ENCODE measurements at regions not wholly inside any gene's neighbourhood (a gene's known extent, or its start where the extent isn't known, plus 50 kb on each side); places are given as distances from the start of the nearest gene placed in this dataset.

DNA sequence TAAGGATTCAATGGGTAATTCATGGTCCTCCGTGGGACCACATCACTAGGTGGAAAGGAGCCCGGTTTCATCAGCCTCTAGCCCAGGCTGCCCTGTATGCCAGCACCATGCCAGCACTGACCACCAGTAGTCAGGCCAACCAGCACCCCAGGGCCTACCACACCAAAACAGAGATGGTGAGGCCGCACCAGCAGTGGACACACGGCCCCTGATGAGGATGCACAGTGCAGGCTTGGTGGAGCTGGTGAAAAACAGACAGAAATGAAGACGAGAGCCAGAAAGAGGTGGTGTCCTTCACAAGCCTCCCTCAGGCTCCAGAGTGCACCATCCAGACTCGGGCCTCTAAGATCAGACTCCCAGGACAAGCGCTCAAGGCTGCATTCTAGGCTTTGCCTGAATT lies 128.2 kb downstream of the MED10 start:
- H3K36me3 ChIP-seq (ENCODE audit: control insufficient read depth, low read length), result no peaks in the 10 kb centered on the region
- no peaks in the 10 kb centered on the region for H3K4me1 ChIP-seq (ENCODE audit: control insufficient read depth, low read length)
- H3K27me3 ChIP-seq (ENCODE audit: control insufficient read depth, low read length), result no peaks in the 10 kb centered on the region
- H3K9me2 ChIP-seq (replicated peaks; ENCODE audit: control insufficient read depth, low read length), result no peaks in the 10 kb centered on the region
- H3K79me2 ChIP-seq (ENCODE audit: control insufficient read depth, low read length), result no peaks in the 10 kb centered on the region
- no peaks in the 10 kb centered on the region for H4K20me1 ChIP-seq (ENCODE audit: control insufficient read depth, insufficient read depth, low read depth, low read length)
- H3K4me3 ChIP-seq (ENCODE audit: low read length), result no peak overlapping the region
- no peak overlapping the region for H3K27ac ChIP-seq (ENCODE audit: low read depth, low read length)
- no peak overlapping the region for H3K4me2 ChIP-seq (ENCODE audit: low read length)
- no peaks in the 10 kb centered on the region for H3F3A ChIP-seq (ENCODE audit: control insufficient read depth, insufficient read depth)
- H3K9me3 ChIP-seq (ENCODE audit: control insufficient read depth, insufficient read depth, low read length), result no peaks in the 10 kb centered on the region
- TF ChIP-seq, protein P1, sequence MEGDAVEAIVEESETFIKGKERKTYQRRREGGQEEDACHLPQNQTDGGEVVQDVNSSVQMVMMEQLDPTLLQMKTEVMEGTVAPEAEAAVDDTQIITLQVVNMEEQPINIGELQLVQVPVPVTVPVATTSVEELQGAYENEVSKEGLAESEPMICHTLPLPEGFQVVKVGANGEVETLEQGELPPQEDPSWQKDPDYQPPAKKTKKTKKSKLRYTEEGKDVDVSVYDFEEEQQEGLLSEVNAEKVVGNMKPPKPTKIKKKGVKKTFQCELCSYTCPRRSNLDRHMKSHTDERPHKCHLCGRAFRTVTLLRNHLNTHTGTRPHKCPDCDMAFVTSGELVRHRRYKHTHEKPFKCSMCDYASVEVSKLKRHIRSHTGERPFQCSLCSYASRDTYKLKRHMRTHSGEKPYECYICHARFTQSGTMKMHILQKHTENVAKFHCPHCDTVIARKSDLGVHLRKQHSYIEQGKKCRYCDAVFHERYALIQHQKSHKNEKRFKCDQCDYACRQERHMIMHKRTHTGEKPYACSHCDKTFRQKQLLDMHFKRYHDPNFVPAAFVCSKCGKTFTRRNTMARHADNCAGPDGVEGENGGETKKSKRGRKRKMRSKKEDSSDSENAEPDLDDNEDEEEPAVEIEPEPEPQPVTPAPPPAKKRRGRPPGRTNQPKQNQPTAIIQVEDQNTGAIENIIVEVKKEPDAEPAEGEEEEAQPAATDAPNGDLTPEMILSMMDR (IDR thresholded peaks at IDR 0.05; ENCODE audit: low read depth, low read length, poor library complexity, severe bottlenecking), result no peak
- TF ChIP-seq EZH2phosphoT487 (IDR thresholded peaks at IDR 0.05; ENCODE audit: borderline replicate concordance, low read length), result no peak

GRCh38 chr5:6248132-6248531 lies 130.2 kb downstream of the MED10 start:
- Histone ChIP-seq H3K4me1 (ENCODE audit: control insufficient read depth, low read length) (no peaks in the 10 kb centered on the region), H3F3A (ENCODE audit: control insufficient read depth, insufficient read depth) (no peaks in the 10 kb centered on the region), H3K27ac (ENCODE audit: low read depth, low read length) (no peak overlapping the region), H3K9me2 (replicated peaks; ENCODE audit: control insufficient read depth, low read length) (no peaks in the 10 kb centered on the region), H3K27me3 (ENCODE audit: control insufficient read depth, low read length) (peaks cover 3% of the 10 kb centered on the region; the same call in 1 of the 2 replicates), H3K4me3 (ENCODE audit: low read length) (no peak overlapping the region), H3K4me2 (ENCODE audit: low read length) (no peak overlapping the region), H4K20me1 (ENCODE audit: control insufficient read depth, insufficient read depth, low read depth, low read length) (no peaks in the 10 kb centered on the region), H3K36me3 (ENCODE audit: control insufficient read depth, low read length) (no peaks in the 10 kb centered on the region), H3K9me3 (ENCODE audit: control insufficient read depth, insufficient read depth, low read length) (no peaks in the 10 kb centered on the region), H3K79me2 (ENCODE audit: control insufficient read depth, low read length) (no peaks in the 10 kb centered on the region)
- TF ChIP-seq, protein P1 (IDR thresholded peaks at IDR 0.05; ENCODE audit: low read depth, low read length, poor library complexity, severe bottlenecking), result no peak
- no peak for TF ChIP-seq EZH2phosphoT487 (IDR thresholded peaks at IDR 0.05; ENCODE audit: borderline replicate concordance, low read length)

- no peak for TF ChIP-seq EZH2phosphoT487 (IDR thresholded peaks at IDR 0.05; ENCODE audit: borderline replicate concordance, low read length)
- Histone ChIP-seq H3K4me3 (ENCODE audit: low read length) (no peak overlapping the region), H3K9me2 (replicated peaks; ENCODE audit: control insufficient read depth, low read length) (no peaks in the 10 kb centered on the region), H3K9me3 (ENCODE audit: control insufficient read depth, insufficient read depth, low read length) (no peaks in the 10 kb centered on the region), H3F3A (ENCODE audit: control insufficient read depth, insufficient read depth) (no peaks in the 10 kb centered on the region), H3K79me2 (ENCODE audit: control insufficient read depth, low read length) (no peaks in the 10 kb centered on the region), H3K36me3 (ENCODE audit: control insufficient read depth, low read length) (no peaks in the 10 kb centered on the region), H3K4me2 (ENCODE audit: low read length) (no peak overlapping the region), H3K27ac (ENCODE audit: low read depth, low read length) (no peak overlapping the region), H4K20me1 (ENCODE audit: control insufficient read depth, insufficient read depth, low read depth, low read length) (no peaks in the 10 kb centered on the region), H3K4me1 (ENCODE audit: control insufficient read depth, low read length) (no peaks in the 10 kb centered on the region), H3K27me3 (ENCODE audit: control insufficient read depth, low read length) (peaks cover 3% of the 10 kb centered on the region; the same call in 1 of the 2 replicates)
Observed at GRCh38 chr5:6246820-6247437, 131.4 kb downstream of the MED10 start.

DNA sequence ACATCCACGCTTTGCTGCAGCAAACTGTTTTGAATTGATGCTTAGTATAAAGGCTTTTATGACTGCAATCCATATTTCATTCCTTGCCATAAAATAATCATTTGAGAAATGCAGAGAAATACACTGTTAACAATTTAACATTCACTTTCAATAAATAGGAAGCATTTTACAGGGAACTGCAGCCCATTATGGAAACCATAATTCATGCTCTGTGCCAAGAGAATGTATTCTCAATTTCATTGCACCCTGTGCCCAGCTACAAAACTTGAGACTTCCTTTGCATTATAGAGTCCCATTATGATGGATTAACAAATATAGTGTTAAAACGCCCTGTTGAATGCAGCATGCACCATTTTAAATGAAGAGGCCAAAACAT lies 134.0 kb downstream of the MED10 start:
- H3K36me3 ChIP-seq (ENCODE audit: control insufficient read depth, low read length), result no peaks in the 10 kb centered on the region
- H3K9me3 ChIP-seq (ENCODE audit: control insufficient read depth, insufficient read depth, low read length), result no peaks in the 10 kb centered on the region
- H4K20me1 ChIP-seq (ENCODE audit: control insufficient read depth, insufficient read depth, low read depth, low read length), result no peaks in the 10 kb centered on the region
- H3K4me3 ChIP-seq (ENCODE audit: low read length), result no peak overlapping the region
- H3K27ac ChIP-seq (ENCODE audit: low read depth, low read length), result no peak overlapping the region
- H3K4me2 ChIP-seq (ENCODE audit: low read length), result no peak overlapping the region
- no peak for TF ChIP-seq EZH2phosphoT487 (IDR thresholded peaks at IDR 0.05; ENCODE audit: borderline replicate concordance, low read length)
- TF ChIP-seq, protein P1 (IDR thresholded peaks at IDR 0.05; ENCODE audit: low read depth, low read length, poor library complexity, severe bottlenecking), result no peak
- no peaks in the 10 kb centered on the region for H3K79me2 ChIP-seq (ENCODE audit: control insufficient read depth, low read length)
- H3K27me3 ChIP-seq (ENCODE audit: control insufficient read depth, low read length), result peaks cover 3% of the 10 kb centered on the region; the same call in 1 of the 2 replicates
- no peaks in the 10 kb centered on the region for H3F3A ChIP-seq (ENCODE audit: control insufficient read depth, insufficient read depth)
- H3K9me2 ChIP-seq (replicated peaks; ENCODE audit: control insufficient read depth, low read length), result no peaks in the 10 kb centered on the region
- H3K4me1 ChIP-seq (ENCODE audit: control insufficient read depth, low read length), result no peaks in the 10 kb centered on the region

Data from DOHH2 (cell line).